HepG2 (cell line): ENCODE measurements at regions not wholly inside any gene's neighbourhood (a gene's known extent, or its start where the extent isn't known, plus 50 kb on each side); places are given as distances from the start of the nearest gene placed in this dataset.

Experiments used
- ATAC-seq: fragments of 200-7000 bp; cut with Tn5 transposase; 3 replicates; pipeline ENCODE4 v1.9.1; 2020; ENCODE audit warnings: mild to moderate bottlenecking, moderate library complexity
- BruUV-seq: library from RNA; stranded (reverse); fragments of 400-500 nt; replicated peaks from 2 replicates; lab custom pipeline; 2021; lab: Mats Ljungman, UMichigan
- CTCF ChIA-PET: fragments of 300-600 bp; formaldehyde crosslinking; extraction: SDS; loops from one replicate; lab custom pipeline; 2021; ENCODE audit warnings: low total read pairs, inconsistent platforms, low intra/inter-chr PET ratio; lab: Yijun Ruan, JAX
- POLR2A ChIA-PET: fragments of 350-600 bp; sonication (Branson Sonifier 250); formaldehyde crosslinking; loops from one replicate; lab custom pipeline; 2020; ENCODE audit warnings: antibody characterized with exemption, inconsistent platforms; lab: Yijun Ruan, JAX
- DNase-seq: peaks from one replicate; pipeline ENCODE4 v3.0.0-alpha.2; 2015; ENCODE audit warnings: low spot score
- FAIRE-seq: peaks from 3 replicates; lab custom pipeline; 2011; peaks lifted over from hg19 to GRCh38; lab: Jason Lieb, UNC
- H2AFZ ChIP-seq: one replicate; pipeline ENCODE4 v1.6.1; 2011; ENCODE audit warnings: low read length, inconsistent platforms
- H3K27ac ChIP-seq: fragments of 300-600 bp; 3 replicates; pipeline ENCODE4 v1.8.0; 2011; ENCODE audit warnings: mixed run types, mild to moderate bottlenecking, mixed read lengths, low read length, inconsistent platforms; ENCODE audit not compliant: insufficient read depth; ENCODE audit errors: extremely low read length
- H3K27me3 ChIP-seq, 2 experiments: fragments of 200-600 bp in 1 of 2; 2 replicates in 1 of 2; 3 replicates in 1 of 2; pipeline versions ENCODE4 v1.6.0 to v1.8.0; 2011; ENCODE audit warnings: low read length in 2 of 2, mild to moderate bottlenecking in 2 of 2, moderate library complexity in 2 of 2, inconsistent platforms in 1 of 2; ENCODE audit not compliant: insufficient read depth in 2 of 2, control insufficient read depth in 1 of 2
- H3K36me3 ChIP-seq, 2 experiments: fragments of 200-600 bp in 1 of 2; replicated peaks in 1 of 2; 2 replicates in 1 of 2; 3 replicates in 1 of 2; pipeline versions ENCODE4 v1.5.1 to v1.8.0; 2011; ENCODE audit warnings: low read length in 2 of 2, inconsistent platforms in 1 of 2; ENCODE audit not compliant: insufficient read depth in 2 of 2, control insufficient read depth in 1 of 2
- H3K4me1 ChIP-seq: 2 replicates; pipeline ENCODE4 v1.5.1; 2012; ENCODE audit warnings: low read length, inconsistent platforms; ENCODE audit not compliant: insufficient read depth
- H3K4me2 ChIP-seq: 2 replicates; pipeline ENCODE4 v1.6.0; 2011; ENCODE audit warnings: low read depth, low read length, inconsistent platforms
- H3K4me3 ChIP-seq, 3 experiments: fragments of 200-600 bp in 1 of 3; sonication (generic), shearing (Covaris generic) in 1 of 3; replicated peaks in 1 of 3; 2 replicates each; pipeline ENCODE4 v1.5.1; 2011 to 2016; ENCODE audit warnings: low read length in 3 of 3, inconsistent platforms in 2 of 3, low read depth in 2 of 3, mild to moderate bottlenecking in 2 of 3, control low read depth in 1 of 3, mixed read lengths in 1 of 3; ENCODE audit not compliant: insufficient read depth in 1 of 3
- H3K79me2 ChIP-seq: one replicate; pipeline ENCODE4 v1.6.1; 2011; ENCODE audit warnings: low read length, inconsistent platforms; ENCODE audit not compliant: insufficient read depth
- H3K9ac ChIP-seq: 2 replicates; pipeline ENCODE4 v1.6.0; 2011; ENCODE audit warnings: mild to moderate bottlenecking, low read depth, low read length, inconsistent platforms; ENCODE audit not compliant: insufficient read depth
- H3K9me3 ChIP-seq: 2 replicates; pipeline ENCODE4 v1.5.1; 2012; ENCODE audit warnings: mild to moderate bottlenecking, low read length
- H4K20me1 ChIP-seq: 2 replicates; pipeline ENCODE4 v1.6.0; 2011; ENCODE audit warnings: inconsistent platforms, mild to moderate bottlenecking, low read length, moderate library complexity; ENCODE audit not compliant: insufficient read depth
- ARNTL ChIP-seq: sonication (generic); formaldehyde crosslinking; IDR thresholded peaks from 2 replicates; pipeline ENCODE4 v1.4.0; 2020; ENCODE audit warnings: mild to moderate bottlenecking, missing genetic modification reagents
- DMAP1 ChIP-seq: IDR thresholded peaks from 2 replicates; pipeline ENCODE4 v1.6.1; 2016
- FOXA3 ChIP-seq: IDR thresholded peaks from 2 replicates; pipeline ENCODE4 v1.6.1; 2016; ENCODE audit warnings: missing genetic modification reagents, missing compliant biosample characterization
- FOXJ3 ChIP-seq: sonication (generic); formaldehyde crosslinking; IDR thresholded peaks from 2 replicates; pipeline ENCODE4 v1.4.0; 2020; ENCODE audit warnings: missing genetic modification reagents, mild to moderate bottlenecking, borderline replicate concordance
- JUN ChIP-seq: sonication (generic); formaldehyde crosslinking; IDR thresholded peaks from 2 replicates; pipeline ENCODE4 v1.4.0; 2020; ENCODE audit warnings: mild to moderate bottlenecking, missing genetic modification reagents
- KLF11 ChIP-seq: IDR thresholded peaks from 2 replicates; pipeline ENCODE4 v1.6.1; 2016; ENCODE audit warnings: missing compliant biosample characterization
- POLR2A ChIP-seq, 2 experiments: IDR thresholded peaks; 2 replicates each; pipeline ENCODE4 v1.6.1; 2011; ENCODE audit warnings: low read depth in 2 of 2, low read length in 2 of 2, mild to moderate bottlenecking in 1 of 2, moderate library complexity in 1 of 2; ENCODE audit not compliant: insufficient read depth in 1 of 2
- PREB ChIP-seq: sonication (generic); formaldehyde crosslinking; IDR thresholded peaks from 2 replicates; pipeline ENCODE4 v1.4.0; 2020; ENCODE audit warnings: missing genetic modification reagents
- SCMH1 ChIP-seq: sonication (generic); formaldehyde crosslinking; IDR thresholded peaks from 2 replicates; pipeline ENCODE4 v1.9.0; 2021; ENCODE audit warnings: missing genetic modification reagents, mild to moderate bottlenecking, borderline replicate concordance
- ZKSCAN8 ChIP-seq: IDR thresholded peaks from 2 replicates; pipeline ENCODE4 v1.6.1; 2016; ENCODE audit warnings: borderline replicate concordance, missing genetic modification reagents, missing compliant biosample characterization
- ZNF232 ChIP-seq: sonication (generic); formaldehyde crosslinking; IDR thresholded peaks from 2 replicates; pipeline ENCODE4 v1.4.0; 2020; ENCODE audit warnings: missing genetic modification reagents, borderline replicate concordance
- ZNF24 ChIP-seq: fragments of 450-650 bp; IDR thresholded peaks from 2 replicates; pipeline ENCODE4 v1.6.1; 2017; ENCODE audit warnings: antibody characterized with exemption, mild to moderate bottlenecking
- ZNF530 ChIP-seq: sonication (generic); formaldehyde crosslinking; IDR thresholded peaks from 2 replicates; pipeline ENCODE4 v1.5.0; 2020; ENCODE audit warnings: low read depth, mild to moderate bottlenecking, missing genetic modification reagents
- ZNF770 ChIP-seq: sonication (generic); formaldehyde crosslinking; IDR thresholded peaks from 2 replicates; pipeline ENCODE4 v1.5.0; 2020; ENCODE audit warnings: mild to moderate bottlenecking, missing genetic modification reagents
- ZUFSP ChIP-seq: sonication (generic); formaldehyde crosslinking; IDR thresholded peaks from 2 replicates; pipeline ENCODE4 v1.9.0; 2021; ENCODE audit warnings: missing genetic modification reagents, mild to moderate bottlenecking, borderline replicate concordance
- WGBS: methylation state at CpG from one replicate; pipeline ENCODE4 v1.1.6; 2017; ENCODE audit warnings: low lambda C conversion rate; 5-methylcytosine and 5-hydroxymethylcytosine counted together
- in situ Hi-C: cut with HindIII; loops from 2 replicates; pipeline ENCODE4 v1.10.0; 2017; ENCODE audit warnings: low pct_unique_long_range_greater_than_20kb; ENCODE audit not compliant: extremely low pct_ligation_motif_present
- intact Hi-C: fragments of 100-400 bp; cut with micrococcal nuclease; formaldehyde crosslinking; loops from one replicate; pipeline ENCODE4 v1.10.0; 2022; ENCODE audit not compliant: unreplicated experiment
- TF ChIP-seq, protein P1 (sequence below): sonication (generic); formaldehyde crosslinking; IDR thresholded peaks from 2 replicates; pipeline ENCODE4 v1.9.0; 2021; ENCODE audit warnings: missing genetic modification reagents, borderline replicate concordance
- TF ChIP-seq, protein P2 (sequence below): sonication (generic); formaldehyde crosslinking; IDR thresholded peaks from 2 replicates; pipeline ENCODE4 v1.4.0; 2020; ENCODE audit warnings: mild to moderate bottlenecking, missing genetic modification reagents

DNA sequence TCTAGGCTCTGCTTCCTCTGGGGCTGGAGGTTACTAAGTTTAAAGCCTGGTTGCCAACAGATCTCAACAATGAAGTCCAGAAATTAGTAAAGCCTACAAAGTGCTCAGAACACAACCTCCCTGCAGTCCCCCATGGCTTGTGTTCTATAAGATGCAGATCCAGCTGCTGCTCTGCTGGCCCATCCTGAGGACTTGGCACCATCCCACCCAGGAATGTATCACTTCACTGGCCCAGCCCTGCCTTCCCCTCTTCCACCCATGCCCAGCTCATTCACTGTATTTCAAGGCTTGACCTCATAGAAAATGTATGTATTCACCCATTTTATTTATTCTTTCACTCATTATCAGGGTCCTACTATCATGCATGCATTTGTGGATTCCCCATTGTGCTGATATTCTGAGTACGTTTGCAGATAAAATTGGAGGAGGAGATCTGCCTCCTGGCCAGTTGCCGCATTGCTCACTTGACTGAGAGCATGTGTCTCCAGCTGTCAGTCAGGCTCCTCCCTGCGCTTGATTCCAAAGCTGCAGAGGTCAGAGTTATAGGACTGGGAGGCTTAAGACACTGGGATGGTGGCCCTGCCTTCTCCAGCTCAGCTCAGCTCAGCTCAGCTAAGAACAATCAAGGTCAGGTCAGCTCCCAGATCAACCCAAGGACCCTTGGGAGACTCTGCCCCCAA is 104.8 kb downstream of the MAFB start:
- Histone ChIP-seq H3K9me3 (no peaks in the 10 kb centered on the region), H3K27me3 (no peaks in the 10 kb centered on the region), H3K4me3 (no peak overlapping the region), H3K9ac (no peak overlapping the region), H4K20me1 (no peaks in the 10 kb centered on the region), H3K4me1 (peaks cover 11% of the 10 kb centered on the region), H3K36me3 (no peaks in the 10 kb centered on the region), H3K27ac (no peak overlapping the region), H2AFZ (no peak overlapping the region), H3K79me2 (no peaks in the 10 kb centered on the region), H3K4me2 (no peak overlapping the region)
- TF ChIP-seq KLF11 (CRISPR knock-in tag) = no peak
- no peak for TF ChIP-seq ZKSCAN8 (CRISPR knock-in tag)
- TF ChIP-seq ZNF530 = no peak
- TF ChIP-seq, protein P1, sequence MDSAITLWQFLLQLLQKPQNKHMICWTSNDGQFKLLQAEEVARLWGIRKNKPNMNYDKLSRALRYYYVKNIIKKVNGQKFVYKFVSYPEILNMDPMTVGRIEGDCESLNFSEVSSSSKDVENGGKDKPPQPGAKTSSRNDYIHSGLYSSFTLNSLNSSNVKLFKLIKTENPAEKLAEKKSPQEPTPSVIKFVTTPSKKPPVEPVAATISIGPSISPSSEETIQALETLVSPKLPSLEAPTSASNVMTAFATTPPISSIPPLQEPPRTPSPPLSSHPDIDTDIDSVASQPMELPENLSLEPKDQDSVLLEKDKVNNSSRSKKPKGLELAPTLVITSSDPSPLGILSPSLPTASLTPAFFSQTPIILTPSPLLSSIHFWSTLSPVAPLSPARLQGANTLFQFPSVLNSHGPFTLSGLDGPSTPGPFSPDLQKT = no peak
- no peak for TF ChIP-seq ZUFSP (CRISPR knock-in tag)
- TF ChIP-seq, protein P2, sequence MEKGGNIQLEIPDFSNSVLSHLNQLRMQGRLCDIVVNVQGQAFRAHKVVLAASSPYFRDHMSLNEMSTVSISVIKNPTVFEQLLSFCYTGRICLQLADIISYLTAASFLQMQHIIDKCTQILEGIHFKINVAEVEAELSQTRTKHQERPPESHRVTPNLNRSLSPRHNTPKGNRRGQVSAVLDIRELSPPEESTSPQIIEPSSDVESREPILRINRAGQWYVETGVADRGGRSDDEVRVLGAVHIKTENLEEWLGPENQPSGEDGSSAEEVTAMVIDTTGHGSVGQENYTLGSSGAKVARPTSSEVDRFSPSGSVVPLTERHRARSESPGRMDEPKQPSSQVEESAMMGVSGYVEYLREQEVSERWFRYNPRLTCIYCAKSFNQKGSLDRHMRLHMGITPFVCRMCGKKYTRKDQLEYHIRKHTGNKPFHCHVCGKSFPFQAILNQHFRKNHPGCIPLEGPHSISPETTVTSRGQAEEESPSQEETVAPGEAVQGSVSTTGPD = no peak
- TF ChIP-seq POLR2A (IDR thresholded peaks at IDR 0.05; ENCODE audit: insufficient read depth in 1 of 2, low read depth in 2 of 2, low read length in 2 of 2) = no peak
- no peak for TF ChIP-seq JUN (CRISPR knock-in tag)
- no peak for TF ChIP-seq ZNF24
- TF ChIP-seq ARNTL = no peak
- no peak for TF ChIP-seq SCMH1
- no peak for TF ChIP-seq PREB (CRISPR knock-in tag)
- TF ChIP-seq ZNF770 = no peak
- TF ChIP-seq ZNF232 (CRISPR knock-in tag) = no peak
- TF ChIP-seq FOXJ3 = no peak
- TF ChIP-seq DMAP1 (CRISPR knock-in tag) = no peak
- no peak for TF ChIP-seq FOXA3 (CRISPR knock-in tag)
- ChIA-PET POLR2A (no interaction called here), CTCF (no interaction called here)
- 50% methylated on average over 3 of the region's 3 CpGs for WGBS
- FAIRE-seq (no peak), ATAC-seq (no peak), DNase-seq (no peak)
- in situ Hi-C loops = no loop called here
- BruUV-seq = no TSS peak
- intact Hi-C loops = no loop called here
